IPS-18a (cell line): ENCODE measurements at regions not wholly inside any gene's neighbourhood (a gene's known extent, or its start where the extent isn't known, plus 50 kb on each side); places are given as distances from the start of the nearest gene placed in this dataset.

ENCODE experiments used
- H3K27ac ChIP-seq: one replicate; pipeline ENCODE4 v1.5.1; 2013; ENCODE audit warnings: low read length
- H3K27me3 ChIP-seq: one replicate; pipeline ENCODE4 v1.6.1; 2013; ENCODE audit warnings: mild to moderate bottlenecking, low read length; ENCODE audit not compliant: control insufficient read depth, insufficient read depth
- H3K36me3 ChIP-seq: one replicate; pipeline ENCODE4 v1.6.1; 2013; ENCODE audit warnings: low read depth, low read length; ENCODE audit not compliant: control insufficient read depth
- H3K4me1 ChIP-seq: one replicate; pipeline ENCODE4 v1.6.1; 2013; ENCODE audit warnings: low read depth, low read length; ENCODE audit not compliant: control insufficient read depth
- H3K4me3 ChIP-seq: one replicate; pipeline ENCODE4 v1.5.1; 2013; ENCODE audit warnings: low read length
- H3K9ac ChIP-seq: one replicate; pipeline ENCODE4 v1.6.1; 2013; ENCODE audit warnings: mild to moderate bottlenecking, low read length, moderate library complexity
- H3K9me3 ChIP-seq: one replicate; pipeline ENCODE4 v1.6.1; 2013; ENCODE audit warnings: low read depth, low read length; ENCODE audit not compliant: control insufficient read depth

DNA sequence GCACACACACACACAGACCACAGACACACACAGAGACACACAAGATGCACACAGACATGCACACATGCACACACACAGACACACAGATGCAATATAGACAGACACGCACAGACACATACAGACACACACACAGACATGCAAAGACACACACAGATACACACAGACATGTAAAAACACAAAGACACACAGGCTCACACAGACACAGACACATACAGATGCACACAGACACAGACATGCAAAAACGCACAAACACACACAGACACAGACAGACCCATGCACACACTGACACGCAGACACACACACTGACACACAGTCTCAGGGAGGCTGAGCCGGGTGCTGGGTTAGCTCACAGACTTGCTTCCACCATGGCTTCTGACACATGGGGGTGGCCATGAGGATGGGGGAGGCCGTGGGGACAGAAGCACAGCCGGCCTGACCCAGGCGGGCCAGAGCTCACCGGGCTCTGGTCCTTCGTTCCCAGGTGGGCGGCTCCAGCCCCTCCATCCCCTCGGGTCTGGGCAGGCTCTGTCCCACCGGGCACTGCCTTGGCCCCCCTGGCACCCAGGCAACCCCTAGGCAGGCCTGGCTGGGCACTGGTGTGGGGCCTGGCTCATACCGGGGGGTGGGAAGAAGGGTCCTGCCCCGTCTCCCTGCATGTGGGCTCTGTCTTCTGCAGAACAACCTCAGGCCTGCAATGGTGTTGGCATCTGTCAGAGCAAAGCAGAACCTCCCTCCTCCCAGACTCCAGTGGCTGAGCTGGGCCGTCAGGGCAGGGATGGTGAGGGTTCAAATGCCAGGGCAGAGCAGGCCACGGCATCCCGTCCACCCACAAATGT is 1489.5 kb downstream of the BRD1 start:
- no peaks in the 10 kb centered on the region for H3K9me3 ChIP-seq
- no peak overlapping the region for H3K9ac ChIP-seq
- no peaks in the 10 kb centered on the region for H3K36me3 ChIP-seq
- H3K27me3 ChIP-seq = peaks cover 13% of the 10 kb centered on the region
- no peak overlapping the region for H3K4me3 ChIP-seq
- no peaks in the 10 kb centered on the region for H3K4me1 ChIP-seq
- H3K27ac ChIP-seq = no peak overlapping the region

- Histone ChIP-seq H3K9ac (no peak overlapping the region), H3K36me3 (no peaks in the 10 kb centered on the region), H3K27me3 (peaks cover 8% of the 10 kb centered on the region), H3K27ac (no peak overlapping the region), H3K9me3 (no peaks in the 10 kb centered on the region), H3K4me3 (no peak overlapping the region), H3K4me1 (no peaks in the 10 kb centered on the region)
Observed at GRCh38 chr22:48336339-48337060, 1491.2 kb downstream of the BRD1 start.

DNA sequence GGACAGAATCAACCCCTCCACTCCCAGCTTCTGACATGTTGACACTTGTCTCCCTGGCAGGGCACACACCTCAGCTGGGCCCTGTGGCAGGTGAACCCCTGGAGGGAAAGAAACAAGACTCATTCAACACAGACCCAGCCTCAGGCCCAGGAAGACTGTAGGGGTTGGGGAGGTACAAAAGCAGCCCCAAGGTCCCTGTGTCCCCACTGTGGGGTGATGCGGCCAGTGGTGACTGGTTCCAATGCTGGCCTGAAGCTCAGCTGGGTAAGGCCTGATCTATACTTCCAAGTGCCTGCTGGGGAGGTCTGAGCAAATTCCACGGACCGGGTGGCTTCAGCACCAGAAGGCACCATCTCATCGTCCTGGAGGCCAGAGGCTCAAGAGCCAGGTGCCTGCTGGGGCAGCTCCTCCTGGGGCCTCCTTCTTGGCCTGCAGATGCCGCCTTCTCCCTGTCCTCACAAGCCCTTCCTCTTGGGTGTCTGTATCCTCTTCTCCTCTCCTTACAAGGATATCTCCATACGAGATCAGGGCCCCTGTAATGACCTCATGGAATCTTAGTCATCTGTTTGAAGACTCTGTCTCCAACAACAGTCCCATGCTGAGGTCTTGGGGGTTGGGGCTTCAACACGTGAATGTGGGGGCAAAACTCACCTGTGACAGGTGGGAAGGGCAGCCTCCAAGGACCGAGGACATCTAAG is 1492.1 kb downstream of the BRD1 start:
- no peaks in the 10 kb centered on the region for H3K4me1 ChIP-seq
- H3K27me3 ChIP-seq = peaks cover 3% of the 10 kb centered on the region
- H3K27ac ChIP-seq = no peak overlapping the region
- no peaks in the 10 kb centered on the region for H3K9me3 ChIP-seq
- no peak overlapping the region for H3K9ac ChIP-seq
- no peaks in the 10 kb centered on the region for H3K36me3 ChIP-seq
- H3K4me3 ChIP-seq = no peak overlapping the region

DNA sequence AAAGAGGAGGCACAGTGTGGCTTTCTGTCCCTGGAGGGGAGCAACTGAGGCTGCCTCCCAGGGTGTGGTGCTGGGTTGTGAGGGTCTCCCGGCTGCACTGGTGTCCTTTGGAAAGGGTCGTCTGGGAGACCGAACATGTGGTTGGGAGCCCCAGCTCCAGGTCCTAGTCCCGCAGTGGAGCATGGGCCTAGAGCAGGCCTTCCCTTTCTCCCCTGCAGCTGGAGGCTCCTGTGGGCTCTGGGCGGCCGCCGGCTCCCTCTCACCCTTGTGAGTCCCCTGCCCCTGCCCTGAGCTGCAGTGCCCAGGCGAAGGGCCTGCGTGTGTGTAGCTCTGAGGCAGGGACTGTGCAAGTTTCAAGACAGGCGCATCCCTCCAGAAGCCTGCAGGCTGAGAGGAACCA is 1492.7 kb downstream of the BRD1 start:
- H3K36me3 ChIP-seq = no peaks in the 10 kb centered on the region
- H3K4me3 ChIP-seq = no peak overlapping the region
- no peaks in the 10 kb centered on the region for H3K4me1 ChIP-seq
- H3K27ac ChIP-seq = no peak overlapping the region
- no peaks in the 10 kb centered on the region for H3K9me3 ChIP-seq
- H3K27me3 ChIP-seq = no peaks in the 10 kb centered on the region
- no peak overlapping the region for H3K9ac ChIP-seq

DNA sequence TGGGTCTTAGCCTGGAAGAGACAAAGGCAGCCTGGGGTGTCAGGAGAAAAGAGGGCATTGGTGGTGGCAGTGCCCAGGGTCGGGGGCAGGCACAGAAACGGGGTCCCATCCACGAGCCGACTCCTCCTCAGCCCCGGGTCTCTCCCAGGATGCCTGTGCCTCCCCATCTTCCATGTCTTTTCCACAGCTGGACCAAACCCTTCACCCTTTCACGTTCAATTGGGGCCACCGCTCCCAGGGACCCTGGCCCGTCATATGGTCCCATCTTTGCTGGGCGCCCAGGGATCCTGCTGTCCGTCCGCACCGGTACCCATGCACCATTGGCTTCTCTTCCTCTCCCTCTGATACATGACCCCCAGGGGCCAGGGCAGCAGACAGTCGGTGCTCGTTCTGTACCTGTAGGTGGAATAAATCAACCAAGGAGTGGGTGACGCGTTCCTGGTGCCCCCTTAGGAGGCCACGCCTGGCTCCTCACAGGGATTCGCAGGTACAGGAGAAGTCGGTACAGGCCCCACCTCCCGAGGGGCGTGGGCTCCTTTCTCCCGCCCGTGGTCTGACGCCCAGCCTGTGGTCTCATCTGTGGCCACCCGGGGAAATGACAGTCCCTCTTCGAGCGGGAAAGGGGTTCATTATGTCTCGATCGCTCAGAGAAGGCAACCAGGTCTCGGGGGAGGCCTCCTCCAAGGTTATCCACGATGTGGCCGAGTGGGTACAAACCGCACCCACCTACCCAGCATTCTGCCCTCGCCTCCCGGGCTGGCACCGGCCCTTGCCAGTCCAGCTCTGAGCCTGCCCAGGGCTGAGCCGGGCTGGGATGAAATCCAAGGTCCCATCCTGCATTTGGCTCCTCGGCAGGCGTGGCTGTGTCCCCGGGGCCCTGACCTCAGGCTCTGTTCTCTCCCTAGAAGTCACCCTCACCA is 1493.6 kb downstream of the BRD1 start:
- H3K27ac ChIP-seq = no peak overlapping the region
- H3K4me1 ChIP-seq = no peaks in the 10 kb centered on the region
- no peaks in the 10 kb centered on the region for H3K27me3 ChIP-seq
- no peak overlapping the region for H3K4me3 ChIP-seq
- H3K36me3 ChIP-seq = no peaks in the 10 kb centered on the region
- H3K9me3 ChIP-seq = peaks cover under 1% of the 10 kb centered on the region
- H3K9ac ChIP-seq = no peak overlapping the region

GRCh38 chr22:48333323-48333763 is 1494.3 kb downstream of the BRD1 start:
- Histone ChIP-seq H3K36me3 (no peaks in the 10 kb centered on the region), H3K4me1 (no peaks in the 10 kb centered on the region)

DNA sequence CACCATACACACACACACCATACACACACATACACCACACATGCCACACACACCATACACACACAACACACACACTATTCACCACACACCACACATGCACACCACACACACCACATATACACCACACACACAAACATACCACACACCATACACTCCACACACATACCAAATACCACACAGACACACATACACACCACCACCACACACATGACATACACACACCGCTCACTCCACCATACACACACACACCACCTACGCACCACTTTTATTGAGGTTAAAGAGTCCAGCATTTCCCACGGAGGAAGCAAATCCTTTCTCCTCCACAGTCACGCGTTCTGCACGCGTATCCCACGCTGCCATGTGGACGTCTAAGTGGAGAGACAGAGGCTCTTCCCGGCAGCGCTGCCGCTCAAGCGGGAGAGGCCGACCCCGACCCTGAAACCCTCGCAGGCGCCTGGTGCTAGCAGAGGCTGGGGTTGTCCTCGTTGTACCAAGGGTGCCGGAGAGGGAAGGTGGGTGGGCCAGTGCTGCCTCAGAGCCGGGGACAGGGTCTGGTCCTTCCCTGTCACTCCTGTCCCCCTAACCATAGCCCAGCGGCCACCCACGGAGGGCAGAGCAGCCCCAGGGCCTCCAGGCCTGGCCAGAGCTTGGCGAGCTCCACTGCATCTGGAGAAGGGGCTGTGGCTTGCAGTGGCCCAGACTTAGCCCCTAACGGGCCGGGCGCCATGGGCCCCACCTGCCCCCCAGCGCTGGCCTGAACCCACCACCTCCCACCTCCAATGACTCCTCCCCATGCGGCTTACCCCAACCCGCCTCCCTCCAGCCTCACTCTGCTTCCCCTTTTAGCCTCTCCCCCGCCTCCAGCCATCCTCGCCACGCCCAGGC is 1495.0 kb downstream of the BRD1 start:
- Histone ChIP-seq H3K4me3 (no peak overlapping the region), H3K27ac (no peak overlapping the region), H3K36me3 (no peaks in the 10 kb centered on the region), H3K9ac (no peak overlapping the region), H3K27me3 (no peaks in the 10 kb centered on the region), H3K4me1 (no peaks in the 10 kb centered on the region), H3K9me3 (peaks cover 4% of the 10 kb centered on the region)

More at GRCh38 chr22:48333323-48333763, 1494.3 kb downstream of the BRD1 start:
- H3K27ac ChIP-seq = no peak overlapping the region
- H3K9me3 ChIP-seq = peaks cover 4% of the 10 kb centered on the region
- no peaks in the 10 kb centered on the region for H3K27me3 ChIP-seq
- H3K9ac ChIP-seq = no peak overlapping the region
- no peak overlapping the region for H3K4me3 ChIP-seq

DNA sequence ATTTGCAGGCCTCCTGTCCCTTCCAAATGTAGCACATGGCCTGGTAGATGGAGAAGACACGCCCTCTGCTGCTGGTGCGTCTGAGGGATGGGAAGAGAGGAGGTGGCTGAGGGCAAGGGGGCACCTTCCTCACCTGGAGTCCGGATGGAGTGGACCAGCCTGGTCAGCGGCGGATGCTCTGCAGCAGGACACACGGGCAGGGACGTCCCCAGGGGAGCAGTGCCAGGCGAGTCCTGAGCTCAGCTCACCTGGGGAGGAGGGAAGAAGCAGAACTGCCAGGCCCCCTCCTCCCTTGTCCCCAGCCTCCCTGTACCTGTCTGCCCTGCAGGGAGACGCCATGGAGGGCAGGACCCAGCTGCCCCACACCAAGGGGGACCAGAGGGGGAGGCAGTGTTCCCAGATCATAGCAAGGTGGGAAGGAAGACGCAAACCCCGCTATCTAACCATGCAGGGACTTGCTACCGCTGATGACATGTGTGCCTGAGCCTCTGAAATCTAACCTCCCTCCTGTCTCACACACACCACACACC is 1495.9 kb downstream of the BRD1 start:
- Histone ChIP-seq H3K27ac (no peak overlapping the region), H3K4me3 (no peak overlapping the region), H3K27me3 (no peaks in the 10 kb centered on the region), H3K9me3 (peaks cover 4% of the 10 kb centered on the region), H3K4me1 (no peaks in the 10 kb centered on the region), H3K36me3 (no peaks in the 10 kb centered on the region), H3K9ac (no peak overlapping the region)

DNA sequence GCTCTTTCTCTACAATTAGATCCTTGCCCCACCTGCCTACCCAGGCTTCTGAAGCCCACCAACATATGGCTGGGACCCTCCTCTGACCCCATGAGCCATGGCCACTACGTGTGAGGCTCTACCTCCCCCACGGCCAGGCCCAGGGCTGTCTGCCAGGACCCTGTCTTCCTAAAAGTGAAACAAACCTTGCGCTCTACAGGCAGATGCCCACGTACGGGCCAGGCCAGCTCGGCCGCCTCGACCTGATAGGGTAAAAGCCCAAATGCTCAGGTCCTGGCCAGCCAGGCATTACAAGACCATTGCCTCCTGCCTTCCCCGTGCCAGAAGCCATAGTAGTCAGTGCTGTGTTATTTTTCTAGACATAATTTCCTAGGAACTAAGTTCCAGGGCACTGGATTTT is 1496.4 kb downstream of the BRD1 start:
- Histone ChIP-seq H3K4me3 (no peak overlapping the region), H3K4me1 (no peaks in the 10 kb centered on the region), H3K27me3 (no peaks in the 10 kb centered on the region), H3K9me3 (peaks cover 4% of the 10 kb centered on the region), H3K9ac (no peak overlapping the region), H3K36me3 (no peaks in the 10 kb centered on the region), H3K27ac (no peak overlapping the region)

DNA sequence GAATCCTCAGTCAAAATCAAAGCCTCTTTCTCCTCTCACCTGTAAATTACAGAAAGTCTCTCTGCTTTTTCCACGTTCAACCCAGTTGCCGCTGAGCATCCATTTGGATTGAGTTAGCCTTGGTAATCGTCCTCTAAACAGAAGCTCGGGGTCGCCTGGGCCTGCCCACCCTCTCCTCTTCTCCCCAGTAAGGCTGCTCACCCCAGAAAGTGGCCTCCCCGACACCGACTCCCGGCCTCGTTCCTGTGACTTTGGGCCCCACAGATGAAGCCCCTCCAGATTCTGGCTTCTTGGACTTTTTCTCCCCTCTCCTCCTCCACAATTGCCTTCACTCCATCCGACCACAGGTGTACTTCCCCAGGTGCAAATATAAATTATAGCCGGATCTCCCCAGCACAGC is 1500.0 kb downstream of the BRD1 start:
- H3K4me1 ChIP-seq = no peaks in the 10 kb centered on the region
- H3K27ac ChIP-seq = no peak overlapping the region
- H3K36me3 ChIP-seq = no peaks in the 10 kb centered on the region
- H3K9ac ChIP-seq = no peak overlapping the region
- no peaks in the 10 kb centered on the region for H3K27me3 ChIP-seq
- no peak overlapping the region for H3K4me3 ChIP-seq
- H3K9me3 ChIP-seq = peaks cover 4% of the 10 kb centered on the region
